ENCODE measurements at regions not wholly inside any gene's neighbourhood (a gene's known extent, or its start where the extent isn't known, plus 50 kb on each side); places are given as distances from the start of the nearest gene placed in this dataset.
"Not testable (repeated sequence)": the region's sequence is repeated elsewhere in the genome, so short reads cannot be mapped to it uniquely, and the experiment has no call there.

DNA sequence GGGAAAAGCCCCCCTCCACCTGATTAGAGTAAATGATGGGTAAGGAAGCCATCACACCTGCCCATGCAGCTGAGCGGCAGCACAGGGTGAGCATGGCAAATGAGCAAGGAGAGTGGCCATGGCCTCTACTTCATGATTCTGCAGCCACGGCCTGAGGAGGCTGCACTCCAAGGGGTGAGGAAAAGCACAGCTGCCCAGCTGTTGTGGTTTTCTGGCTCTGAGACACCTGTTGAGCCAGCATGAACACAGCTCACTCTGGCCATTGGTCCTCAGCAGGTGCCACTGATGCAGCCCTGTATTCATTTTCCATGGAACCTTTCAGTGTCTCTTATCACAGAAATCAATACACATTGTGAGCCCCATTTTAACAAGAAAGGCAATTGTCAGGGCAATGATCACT, 707.2 kb downstream of the AACS start:
- DNase-seq (ENCODE audit: low read depth, low spot score): no peak

GRCh38 chr12:125773033-125773640, 707.9 kb downstream of the AACS start:
- no peak for DNase-seq (ENCODE audit: low read depth, low spot score)

- DNase-seq (ENCODE audit: low read depth, low spot score): no peak
Measured at GRCh38 chr12:125775507-125775906, 710.3 kb downstream of the AACS start.

GRCh38 chr12:125776212-125776611, 711.0 kb downstream of the AACS start:
- DNase-seq (ENCODE audit: low read depth, low spot score): no peak

- no peak for DNase-seq (ENCODE audit: low read depth, low spot score)
Measured at GRCh38 chr12:125786143-125786542, 720.9 kb downstream of the AACS start.

GRCh38 chr12:125794401-125794800, 729.2 kb downstream of the AACS start:
- DNase-seq (ENCODE audit: low read depth, low spot score): no peak

GRCh38 chr12:125797421-125798175, 732.4 kb downstream of the AACS start:
- no peak for DNase-seq (ENCODE audit: low read depth, low spot score)

DNA sequence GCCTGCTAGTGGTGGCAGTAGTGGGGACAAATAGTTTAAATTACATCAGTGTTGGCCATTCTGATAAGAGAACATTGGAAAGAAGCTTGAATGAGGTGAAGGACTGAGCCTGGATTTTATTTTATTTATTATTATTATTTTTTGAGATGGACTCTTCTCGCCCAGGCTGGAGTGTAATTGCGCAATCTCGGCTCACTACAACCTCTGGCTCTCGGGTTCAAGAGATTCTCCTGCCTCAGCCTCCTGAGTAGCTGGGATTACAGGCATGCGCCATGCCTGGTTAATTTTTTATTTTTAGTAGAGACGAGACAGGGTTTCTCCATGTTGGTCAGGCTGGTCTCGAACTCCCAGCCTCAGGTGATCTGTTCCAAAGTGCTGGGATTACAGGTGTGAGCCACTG, 739.4 kb downstream of the AACS start:
- DNase-seq (ENCODE audit: low read depth, low spot score): no peak

DNA sequence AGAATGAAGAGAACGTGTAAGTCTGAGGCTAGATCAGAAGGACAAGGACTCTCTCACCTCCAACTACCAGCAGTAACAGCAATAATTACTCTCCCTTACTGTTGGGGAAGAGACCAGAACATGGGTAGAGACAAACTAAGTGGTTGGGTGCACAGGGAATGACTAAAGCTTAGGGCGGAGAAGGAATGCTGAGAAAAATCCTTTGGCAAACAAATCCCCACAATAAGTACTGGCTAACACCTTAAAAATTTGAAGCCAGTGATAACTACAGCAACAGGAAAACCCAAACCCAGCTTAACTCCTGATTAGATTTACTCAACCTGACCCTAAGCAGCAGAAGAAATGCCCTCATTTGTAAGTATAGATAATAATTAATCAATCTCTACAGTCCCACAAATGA, 759.0 kb downstream of the AACS start:
- no peak for DNase-seq (ENCODE audit: low read depth, low spot score)

DNA sequence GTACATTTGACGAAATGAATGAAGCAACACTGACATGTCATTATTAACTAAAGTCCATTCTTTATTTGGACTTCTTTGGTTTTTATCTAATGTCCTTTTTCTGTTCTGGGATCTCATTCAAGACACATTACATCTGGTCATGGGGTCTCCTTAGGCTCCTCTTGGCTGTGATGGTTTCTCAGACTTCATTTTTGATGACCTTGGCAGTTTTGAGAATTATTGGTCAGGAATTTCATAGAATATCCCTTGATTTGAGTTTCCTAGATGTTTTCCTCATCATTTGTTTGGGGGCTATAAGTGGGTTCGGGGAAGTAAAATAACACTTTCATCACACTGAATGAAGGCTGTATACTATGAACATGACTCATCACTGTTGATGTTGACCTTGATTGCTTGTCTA, 770.6 kb downstream of the AACS start:
- DNase-seq (ENCODE audit: low read depth, low spot score): no peak

GRCh38 chr12:125836647-125837046, 771.4 kb downstream of the AACS start:
- no peak for DNase-seq (ENCODE audit: low read depth, low spot score)

GRCh38 chr12:125841332-125841731, 776.1 kb downstream of the AACS start:
- DNase-seq (ENCODE audit: low read depth, low spot score): no peak

DNA sequence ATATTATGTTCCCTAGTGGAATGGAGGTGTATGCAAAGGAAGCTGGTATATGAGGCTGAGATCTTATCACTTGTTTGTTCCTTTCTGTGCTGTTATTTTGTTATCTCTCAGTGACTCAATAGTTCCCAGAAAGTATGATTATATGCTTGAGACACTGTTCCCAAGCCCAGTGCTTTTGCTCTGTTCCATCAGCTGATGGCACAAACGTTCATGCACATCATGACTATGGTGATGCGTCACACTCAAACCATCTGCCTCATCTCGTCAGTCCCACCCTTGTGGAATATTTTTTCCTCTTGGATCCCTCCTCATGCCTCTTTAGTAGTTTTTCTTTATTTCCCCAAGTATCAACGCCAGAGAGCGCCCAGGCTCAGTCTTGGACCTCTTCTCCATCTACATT, 786.9 kb downstream of the AACS start:
- no peak for DNase-seq (ENCODE audit: low read depth, low spot score)

- DNase-seq (ENCODE audit: low read depth, low spot score): no peak
Measured at GRCh38 chr12:125852679-125853078, 787.4 kb downstream of the AACS start.

DNA sequence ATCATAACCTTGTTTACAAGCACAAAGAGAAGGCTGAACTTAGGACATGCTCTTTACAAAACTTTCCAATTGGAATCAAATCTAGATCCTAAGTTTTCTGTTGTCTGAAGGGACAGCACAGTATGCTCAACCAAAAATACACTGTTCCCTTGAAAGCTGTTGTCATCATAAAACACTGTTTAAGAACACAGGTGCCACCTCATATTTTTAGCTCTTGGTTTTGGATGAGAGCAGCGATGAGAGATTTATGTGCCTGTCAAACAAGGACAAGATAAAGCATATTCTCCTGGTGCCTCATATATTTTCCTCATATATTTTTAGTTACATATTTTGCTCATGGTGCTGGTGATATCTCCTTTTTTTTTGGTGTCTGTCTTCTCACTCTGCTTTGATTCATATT, 788.4 kb downstream of the AACS start:
- DNase-seq (ENCODE audit: low read depth, low spot score): no peak

GRCh38 chr12:125856366-125856765, 791.1 kb downstream of the AACS start:
- DNase-seq (ENCODE audit: low read depth, low spot score): no peak

DNA sequence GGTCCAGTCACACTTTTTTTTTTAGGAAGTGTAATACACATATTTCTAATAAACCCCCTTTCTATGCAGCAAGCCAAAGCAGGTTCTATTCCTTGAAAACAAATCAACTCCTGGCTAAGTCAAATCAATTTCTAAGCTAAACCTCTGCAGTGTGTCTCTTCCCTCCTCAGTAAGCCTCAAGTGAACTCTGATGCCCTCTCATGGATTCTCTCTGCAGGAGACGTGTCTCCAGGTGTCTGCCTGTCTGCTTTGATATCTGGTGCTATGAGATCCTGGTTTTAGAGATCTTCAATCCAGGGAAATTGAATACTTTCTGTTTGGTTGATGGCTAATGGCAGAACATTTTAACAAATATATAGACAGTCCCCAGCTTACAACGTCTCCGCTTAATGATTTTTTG, 791.7 kb downstream of the AACS start:
- DNase-seq (ENCODE audit: low read depth, low spot score): no peak

DNA sequence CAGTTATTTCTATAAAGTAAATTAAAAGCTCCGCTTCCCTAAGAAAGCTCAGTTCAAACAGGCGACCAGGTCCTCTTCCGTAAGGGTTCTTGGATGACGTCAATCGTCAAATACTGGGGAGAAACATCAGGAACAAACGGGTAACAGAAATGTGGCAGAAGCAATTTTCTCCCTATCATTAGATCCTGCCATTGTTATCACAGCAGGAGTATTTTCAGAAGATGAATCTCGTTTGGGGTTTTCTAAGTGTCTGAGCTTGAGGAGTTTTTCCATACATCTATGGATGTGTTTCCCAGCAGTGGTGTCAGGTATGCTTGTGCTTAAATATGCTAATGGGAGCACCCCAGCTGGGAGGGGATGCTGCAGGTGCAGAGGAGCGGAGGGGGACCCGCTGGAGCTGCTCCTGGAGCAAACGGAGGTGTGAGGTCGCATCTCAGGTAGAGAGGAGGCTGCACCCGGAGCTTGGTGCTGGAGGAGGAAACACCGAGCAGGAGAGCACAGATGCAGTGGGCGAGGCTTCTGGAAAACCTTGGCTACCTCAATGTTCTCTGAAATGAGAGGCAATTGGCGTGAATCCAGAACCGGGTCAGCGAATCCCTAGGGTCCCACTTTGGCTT, 795.5 kb downstream of the AACS start:
- no peak for DNase-seq (ENCODE audit: low read depth, low spot score)

DNA sequence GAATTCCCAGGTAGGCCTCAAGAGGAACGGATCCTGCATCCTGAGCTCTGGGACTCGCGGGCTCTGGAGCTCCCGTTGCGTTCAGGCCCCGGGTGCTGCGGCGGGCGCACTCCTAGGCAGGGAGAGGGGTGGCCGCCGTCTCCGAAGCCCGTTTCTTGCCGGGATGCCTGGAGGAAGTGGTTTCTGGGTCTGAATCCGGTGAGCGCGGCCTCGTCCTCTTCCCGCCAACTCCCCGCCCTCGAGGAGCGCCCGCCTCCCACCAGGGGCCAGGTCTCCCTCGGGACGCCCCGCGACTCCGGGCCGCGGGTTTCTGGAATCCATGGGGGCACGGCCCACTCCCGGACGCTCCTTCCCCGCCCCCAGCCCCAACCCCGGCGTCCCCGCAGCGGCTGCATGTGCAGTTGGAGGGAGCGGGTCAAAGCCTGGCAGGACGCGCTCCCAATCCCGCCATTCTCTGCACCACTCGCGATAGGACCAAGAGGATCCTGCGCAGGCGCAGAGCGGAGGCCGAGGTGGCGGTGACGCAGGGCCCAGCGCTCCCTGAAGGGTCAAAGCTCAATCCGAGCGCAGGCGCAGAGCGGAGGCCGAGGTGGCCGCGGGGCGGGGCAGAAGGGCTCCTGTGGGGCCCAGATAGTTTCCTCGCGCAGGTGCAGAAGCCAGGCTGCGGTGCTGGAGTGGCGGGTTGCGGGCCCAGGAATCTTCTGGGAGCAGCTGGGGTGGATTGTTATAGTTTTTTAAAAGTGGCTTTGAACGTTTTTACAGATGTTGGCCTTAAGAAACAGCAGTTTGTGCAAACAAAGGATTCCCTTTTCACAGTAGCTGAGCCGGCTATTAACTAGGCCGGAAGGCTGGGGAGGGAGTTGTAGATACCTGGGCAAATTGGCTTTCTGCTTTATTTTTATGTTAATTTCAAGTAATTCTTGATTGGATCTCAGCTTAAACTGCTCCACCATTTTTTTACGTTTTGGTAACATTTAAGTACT, 796.4 kb downstream of the AACS start:
- DNase-seq (ENCODE audit: low read depth, low spot score): no peak

DNA sequence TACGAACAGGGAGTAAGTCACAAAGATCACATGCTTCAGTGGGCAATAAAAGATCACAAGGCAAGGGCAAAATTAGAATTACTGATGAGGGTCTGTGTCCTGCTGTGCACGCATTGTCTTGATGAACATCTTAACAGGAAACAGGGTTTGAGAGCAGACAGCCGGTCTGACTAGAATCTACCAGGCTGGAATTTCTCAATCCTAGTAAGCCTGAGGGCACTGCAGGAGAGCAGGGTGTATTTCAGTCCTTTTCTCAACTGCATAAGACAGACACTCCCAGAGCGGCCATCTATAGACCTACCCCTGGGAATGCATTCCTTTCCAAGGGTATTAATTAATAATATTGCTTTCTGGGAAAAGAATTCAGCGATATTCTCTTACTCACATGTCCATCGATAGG, 800.0 kb downstream of the AACS start:
- DNase-seq (ENCODE audit: low read depth, low spot score): not testable (repeated sequence)

GRCh38 chr12:125871811-125872594, 806.8 kb downstream of the AACS start:
- no peak for DNase-seq (ENCODE audit: low read depth, low spot score)

All from brain pericyte (primary cell).